Lower lobe of right lung (tissue), 2 donors: ENCODE measurements at regions not wholly inside any gene's neighbourhood (a gene's known extent, or its start where the extent isn't known, plus 50 kb on each side); places are given as distances from the start of the nearest gene placed in this dataset.

Experiments
- ATAC-seq, 2 donors: fragments of 200-7000 bp; cut with Tn5 transposase; one replicate each; pipeline ENCODE4 v1.9.1; 2020 to 2022; ENCODE audit warnings: mild to moderate bottlenecking in 2 of 2, moderate library complexity in 2 of 2
- DNase-seq: peaks from one replicate; pipeline ENCODE4 v3.0.0-alpha.2; 2020
- H3K27ac ChIP-seq: fragments of 200-600 bp; one replicate; pipeline ENCODE4 v1.8.0; 2022
- H3K27me3 ChIP-seq: fragments of 200-600 bp; one replicate; pipeline ENCODE4 v1.8.0; 2022; ENCODE audit warnings: low read depth
- H3K36me3 ChIP-seq: fragments of 200-600 bp; one replicate; pipeline ENCODE4 v1.8.0; 2022; ENCODE audit warnings: mild to moderate bottlenecking
- H3K4me1 ChIP-seq: fragments of 200-600 bp; one replicate; pipeline ENCODE4 v1.8.0; 2022
- H3K4me3 ChIP-seq: fragments of 200-600 bp; one replicate; pipeline ENCODE4 v1.8.0; 2022; ENCODE audit warnings: mild to moderate bottlenecking
- H3K9me3 ChIP-seq: fragments of 200-600 bp; one replicate; pipeline ENCODE4 v1.8.0; 2022
- intact Hi-C: fragments of 100-400 bp; cut with DNase I; formaldehyde crosslinking; loops from one replicate; pipeline ENCODE4 v1.11.0; 2022
- TF ChIP-seq, protein P1 (sequence below): fragments of 200-600 bp; IDR thresholded peaks from one replicate; pipeline ENCODE4 v1.8.0; 2022; ENCODE audit warnings: antibody characterized with exemption, mild to moderate bottlenecking
- donor health status: DM: no; HTN: yes; CAD: no; lungs with severe emphysema.

DNA sequence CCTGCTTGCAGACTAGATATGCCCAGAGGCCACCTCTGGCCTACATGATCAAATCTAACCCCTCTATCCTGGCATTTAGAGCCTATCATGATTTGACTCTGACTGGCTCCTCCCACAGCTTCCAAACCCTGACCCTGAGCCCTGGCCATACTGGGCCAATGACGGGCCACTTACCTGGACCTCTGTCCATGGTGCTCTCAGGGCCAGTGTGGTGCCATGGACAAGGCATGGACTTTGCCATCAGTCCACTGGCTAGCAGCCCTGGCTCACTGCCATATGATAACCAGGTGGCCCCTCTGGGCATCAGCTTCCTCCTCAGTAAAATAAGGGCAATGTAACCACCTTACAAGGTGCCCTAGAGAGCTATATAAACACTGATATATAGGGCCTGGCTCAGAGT is 713.4 kb downstream of the PTPRU start:
- TF ChIP-seq, protein P1, sequence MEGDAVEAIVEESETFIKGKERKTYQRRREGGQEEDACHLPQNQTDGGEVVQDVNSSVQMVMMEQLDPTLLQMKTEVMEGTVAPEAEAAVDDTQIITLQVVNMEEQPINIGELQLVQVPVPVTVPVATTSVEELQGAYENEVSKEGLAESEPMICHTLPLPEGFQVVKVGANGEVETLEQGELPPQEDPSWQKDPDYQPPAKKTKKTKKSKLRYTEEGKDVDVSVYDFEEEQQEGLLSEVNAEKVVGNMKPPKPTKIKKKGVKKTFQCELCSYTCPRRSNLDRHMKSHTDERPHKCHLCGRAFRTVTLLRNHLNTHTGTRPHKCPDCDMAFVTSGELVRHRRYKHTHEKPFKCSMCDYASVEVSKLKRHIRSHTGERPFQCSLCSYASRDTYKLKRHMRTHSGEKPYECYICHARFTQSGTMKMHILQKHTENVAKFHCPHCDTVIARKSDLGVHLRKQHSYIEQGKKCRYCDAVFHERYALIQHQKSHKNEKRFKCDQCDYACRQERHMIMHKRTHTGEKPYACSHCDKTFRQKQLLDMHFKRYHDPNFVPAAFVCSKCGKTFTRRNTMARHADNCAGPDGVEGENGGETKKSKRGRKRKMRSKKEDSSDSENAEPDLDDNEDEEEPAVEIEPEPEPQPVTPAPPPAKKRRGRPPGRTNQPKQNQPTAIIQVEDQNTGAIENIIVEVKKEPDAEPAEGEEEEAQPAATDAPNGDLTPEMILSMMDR, result no peak
- Histone ChIP-seq H3K4me1 (no peaks in the 10 kb centered on the region), H3K9me3 (no peaks in the 10 kb centered on the region), H3K4me3 (no peak overlapping the region), H3K36me3 (no peaks in the 10 kb centered on the region), H3K27ac (no peak overlapping the region), H3K27me3 (peaks cover 17% of the 10 kb centered on the region)
- intact Hi-C loops, result no loop called here
- DNase-seq (no peak), ATAC-seq (no peak)

DNA sequence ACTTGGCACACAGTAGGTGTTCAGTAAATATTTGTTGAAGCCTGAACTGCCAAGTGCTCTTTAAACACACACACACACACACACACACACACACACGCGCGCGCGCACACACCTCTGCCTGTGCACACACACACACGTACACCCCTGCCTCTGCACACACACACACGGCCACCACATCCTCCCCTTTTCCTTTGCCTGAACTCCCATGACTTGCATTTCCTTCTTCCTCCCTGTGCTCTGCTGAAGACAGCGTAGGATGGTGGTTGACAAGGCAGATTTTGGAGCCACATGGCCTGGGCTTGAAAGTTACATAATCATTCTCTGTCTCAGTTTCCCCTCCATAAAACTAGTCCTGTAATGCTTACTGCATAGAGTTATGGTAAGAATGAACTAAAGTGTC is 712.3 kb downstream of the PTPRU start:
- Histone ChIP-seq H3K36me3 (no peaks in the 10 kb centered on the region), H3K4me1 (no peaks in the 10 kb centered on the region), H3K27me3 (peaks cover 12% of the 10 kb centered on the region), H3K4me3 (no peak overlapping the region), H3K27ac (no peak overlapping the region), H3K9me3 (no peaks in the 10 kb centered on the region)
- TF ChIP-seq, protein P1, result no peak
- intact Hi-C loops, result no loop called here
- ATAC-seq (no peak), DNase-seq (no peak)

DNA sequence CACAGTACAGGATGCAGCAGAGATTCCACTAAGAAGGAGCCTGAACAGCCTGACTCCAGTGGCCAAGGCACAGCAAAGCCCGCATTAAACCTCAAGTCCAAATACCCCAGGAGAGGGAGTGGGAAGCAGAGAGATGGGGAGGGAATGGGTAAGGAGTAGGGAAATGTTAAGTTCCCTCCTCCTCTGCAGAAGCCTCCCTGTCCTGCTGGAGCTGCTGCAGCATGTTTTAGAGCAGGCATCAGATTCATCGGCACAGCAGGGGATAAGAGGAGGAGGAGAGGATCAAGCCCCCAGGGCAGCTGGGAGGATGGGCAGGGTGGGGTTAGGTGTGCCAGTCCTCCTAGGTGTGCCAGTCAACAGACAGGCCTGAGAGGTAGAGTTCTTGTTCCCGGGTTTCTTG is 709.7 kb downstream of the PTPRU start:
- no peaks in the 10 kb centered on the region for H3K9me3 ChIP-seq
- H3K4me3 ChIP-seq, result no peak overlapping the region
- no peaks in the 10 kb centered on the region for H3K4me1 ChIP-seq
- TF ChIP-seq, protein P1, result no peak
- no peak overlapping the region for H3K27ac ChIP-seq
- H3K27me3 ChIP-seq, result peaks cover 16% of the 10 kb centered on the region
- H3K36me3 ChIP-seq, result no peaks in the 10 kb centered on the region
- intact Hi-C loops, result no loop called here
- ATAC-seq (no peak), DNase-seq (no peak)

DNA sequence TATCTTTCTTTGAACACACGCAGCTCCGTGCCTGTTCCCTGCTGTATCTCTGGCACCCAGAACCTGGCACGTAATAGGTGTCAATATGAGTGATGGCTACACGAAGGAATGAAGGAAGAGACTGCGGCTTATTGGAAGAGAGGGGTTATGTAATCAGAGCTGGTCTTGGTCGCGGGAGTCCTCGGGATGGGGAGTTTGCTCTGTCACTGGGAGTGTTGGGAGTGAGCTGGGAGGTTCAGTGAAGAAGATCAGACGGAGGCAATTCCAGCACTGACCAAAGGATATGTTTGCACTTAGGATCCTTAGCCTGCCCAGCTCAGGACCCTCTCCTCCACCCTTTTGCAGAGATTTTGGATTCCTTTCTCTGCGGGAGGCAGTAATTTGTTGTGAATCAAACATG is 709.1 kb downstream of the PTPRU start:
- DNase-seq, result no peak
- Histone ChIP-seq H3K4me3 (no peak overlapping the region), H3K9me3 (no peaks in the 10 kb centered on the region), H3K27me3 (peaks cover 21% of the 10 kb centered on the region), H3K36me3 (no peaks in the 10 kb centered on the region), H3K4me1 (no peaks in the 10 kb centered on the region), H3K27ac (no peak overlapping the region)
- TF ChIP-seq, protein P1, result no peak
- intact Hi-C loops, result no loop called here
- no peak for ATAC-seq

DNA sequence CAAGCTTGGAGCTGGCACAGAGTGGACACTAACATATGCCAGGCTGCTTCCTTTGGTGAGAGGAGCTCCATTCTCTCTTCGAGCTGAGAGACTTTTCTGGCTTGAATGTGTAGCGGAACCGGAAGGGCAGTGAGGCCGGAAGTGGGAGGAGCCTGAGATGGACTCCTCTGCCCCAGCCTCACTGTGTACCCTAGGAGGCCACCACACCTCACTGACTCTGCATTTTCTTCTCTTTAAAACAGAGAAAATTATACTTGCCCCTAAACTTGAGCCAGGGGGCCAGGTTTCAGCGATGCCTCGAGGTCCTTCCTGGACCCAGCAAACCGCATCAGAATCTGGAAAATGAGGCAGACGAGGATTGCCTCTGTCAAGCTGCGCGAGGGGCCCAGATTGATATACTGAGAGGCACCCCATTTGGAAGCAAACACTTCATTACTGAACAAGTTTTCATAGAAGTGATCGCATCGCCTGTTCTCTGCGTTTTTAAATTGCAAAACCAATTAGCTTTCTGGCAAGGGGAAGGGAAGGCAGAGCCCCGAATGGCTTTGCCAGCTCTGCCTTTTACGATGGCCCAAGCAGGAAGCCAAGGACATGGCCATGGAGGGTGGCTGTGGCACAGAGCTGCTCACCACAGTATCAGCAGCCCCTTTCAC is 708.1 kb downstream of the PTPRU start:
- H3K4me3 ChIP-seq, result no peak overlapping the region
- intact Hi-C loops, result no loop called here
- H3K4me1 ChIP-seq, result no peaks in the 10 kb centered on the region
- H3K9me3 ChIP-seq, result no peaks in the 10 kb centered on the region
- H3K27me3 ChIP-seq, result peaks cover 21% of the 10 kb centered on the region
- ATAC-seq, result no peak
- no peak overlapping the region for H3K27ac ChIP-seq
- TF ChIP-seq, protein P1, result no peak
- DNase-seq, result no peak
- H3K36me3 ChIP-seq, result no peaks in the 10 kb centered on the region
